ENCODE measurements at regions not wholly inside any gene's neighbourhood (a gene's known extent, or its start where the extent isn't known, plus 50 kb on each side); places are given as distances from the start of the nearest gene placed in this dataset.

DNA sequence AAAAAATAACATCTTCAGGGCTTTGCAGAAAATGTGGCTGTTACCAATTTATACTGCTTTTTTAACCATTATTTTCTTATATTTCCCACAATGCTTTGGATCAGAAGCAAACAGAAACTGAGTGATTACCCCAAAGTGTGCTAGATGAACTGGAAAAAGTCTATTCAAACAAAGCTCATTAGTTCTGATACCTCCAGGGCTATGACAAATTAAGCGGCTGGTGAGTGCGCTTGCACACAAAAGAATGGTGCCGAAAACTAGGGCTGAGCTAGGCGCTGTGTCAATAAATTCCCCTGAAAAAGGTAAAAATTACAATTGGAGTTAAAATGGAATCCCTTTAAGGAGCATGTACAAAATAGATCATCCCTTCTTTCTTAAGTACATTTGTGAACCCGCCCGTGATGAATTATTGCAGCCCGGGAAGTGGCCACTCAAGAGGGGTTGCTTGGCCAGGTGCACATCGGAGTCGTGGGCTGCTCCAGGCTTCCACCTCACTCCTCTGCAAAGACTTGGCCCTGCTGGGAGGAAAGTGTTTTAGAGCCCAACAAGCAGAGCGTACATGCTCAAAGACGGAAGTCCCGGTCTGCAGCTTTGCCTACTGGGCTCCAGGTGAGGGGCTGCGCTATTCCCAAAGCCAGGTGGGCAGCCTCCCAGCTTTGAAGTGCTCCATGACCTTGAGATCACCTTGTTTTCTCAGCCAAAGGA, 164.0 kb upstream of the ZNF507 start:
- H3K4me2 ChIP-seq, result no peak overlapping the region
- H4K20me1 ChIP-seq (ENCODE audit: insufficient read depth), result no peaks in the 10 kb centered on the region
- no peaks in the 10 kb centered on the region for H3K9me2 ChIP-seq
- 55% methylated on average over 12 of the region's 13 CpGs for WGBS (ENCODE audit: low lambda C conversion rate)
- H3F3A ChIP-seq (replicated peaks; ENCODE audit: insufficient read depth), result no peaks in the 10 kb centered on the region
- no peak overlapping the region for H3K4me3 ChIP-seq (ENCODE audit: low read depth in 2 of 2, low read length in 1 of 2)
- ChIA-PET CTCF (interaction anchor here (1.0 to 1.2 kb wide), 3 partner anchors 10 to 1512 kb away, joined by 3 to 4 read pairs (median 3); no protein-coding TSS in a partner anchor), POLR2A (no interaction called here)
- no peaks in the 10 kb centered on the region for H3K36me3 ChIP-seq (replicated peaks in 1 of 2; ENCODE audit: control insufficient read depth in 1 of 2, insufficient read depth in 2 of 2, low read length in 1 of 2)
- no peaks in the 10 kb centered on the region for H3K27me3 ChIP-seq (ENCODE audit: insufficient read depth)
- H3K27ac ChIP-seq (ENCODE audit: low read depth in 2 of 2, low read length in 1 of 2), result no peak overlapping the region
- H3K79me2 ChIP-seq (ENCODE audit: insufficient read depth), result no peaks in the 10 kb centered on the region
- H3K9me3 ChIP-seq, result no peaks in the 10 kb centered on the region
- H2AFZ ChIP-seq (ENCODE audit: low read depth), result no peak overlapping the region
- TF ChIP-seq SIN3A (IDR thresholded peaks at IDR 0.05; ENCODE audit: borderline replicate concordance, low read depth, low read length) (no peak), EZH2phosphoT487 (IDR thresholded peaks at IDR 0.05; ENCODE audit: borderline replicate concordance, low read depth) (no peak), TEAD4 (IDR thresholded peaks at IDR 0.05; ENCODE audit: borderline replicate concordance, insufficient read depth) (no peak), SMC3 (IDR thresholded peaks at IDR 0.05; ENCODE audit: low read depth, low read length) (no peak), RCOR1 (IDR thresholded peaks at IDR 0.05; ENCODE audit: low read length) (no peak), MEF2A (IDR thresholded peaks at IDR 0.05; ENCODE audit: borderline replicate concordance, low read depth) (no peak), EP300 (IDR thresholded peaks at IDR 0.05; ENCODE audit: borderline replicate concordance in 1 of 2, low read depth in 1 of 2, low read length in 1 of 2) (no peak), NFIC (IDR thresholded peaks at IDR 0.05; ENCODE audit: borderline replicate concordance) (no peak), JUND (IDR thresholded peaks at IDR 0.05) (no peak), REST (IDR thresholded peaks at IDR 0.05; ENCODE audit: low read depth, low read length) (no peak), GABPA (IDR thresholded peaks at IDR 0.05; ENCODE audit: low read depth) (no peak), FOXM1 (IDR thresholded peaks at IDR 0.05; ENCODE audit: low read depth) (no peak), CTCF (IDR thresholded peaks at IDR 0.05) (no peak), CHD2 (IDR thresholded peaks at IDR 0.05; ENCODE audit: low read length, partially characterized antibody) (no peak), NRF1 (IDR thresholded peaks at IDR 0.05; ENCODE audit: low read depth, low read length) (no peak)
- TF ChIP-seq, protein P1, sequence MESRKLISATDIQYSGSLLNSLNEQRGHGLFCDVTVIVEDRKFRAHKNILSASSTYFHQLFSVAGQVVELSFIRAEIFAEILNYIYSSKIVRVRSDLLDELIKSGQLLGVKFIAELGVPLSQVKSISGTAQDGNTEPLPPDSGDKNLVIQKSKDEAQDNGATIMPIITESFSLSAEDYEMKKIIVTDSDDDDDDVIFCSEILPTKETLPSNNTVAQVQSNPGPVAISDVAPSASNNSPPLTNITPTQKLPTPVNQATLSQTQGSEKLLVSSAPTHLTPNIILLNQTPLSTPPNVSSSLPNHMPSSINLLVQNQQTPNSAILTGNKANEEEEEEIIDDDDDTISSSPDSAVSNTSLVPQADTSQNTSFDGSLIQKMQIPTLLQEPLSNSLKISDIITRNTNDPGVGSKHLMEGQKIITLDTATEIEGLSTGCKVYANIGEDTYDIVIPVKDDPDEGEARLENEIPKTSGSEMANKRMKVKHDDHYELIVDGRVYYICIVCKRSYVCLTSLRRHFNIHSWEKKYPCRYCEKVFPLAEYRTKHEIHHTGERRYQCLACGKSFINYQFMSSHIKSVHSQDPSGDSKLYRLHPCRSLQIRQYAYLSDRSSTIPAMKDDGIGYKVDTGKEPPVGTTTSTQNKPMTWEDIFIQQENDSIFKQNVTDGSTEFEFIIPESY (IDR thresholded peaks at IDR 0.05; ENCODE audit: borderline replicate concordance, low read depth), result no peak
- TF ChIP-seq, protein P2, sequence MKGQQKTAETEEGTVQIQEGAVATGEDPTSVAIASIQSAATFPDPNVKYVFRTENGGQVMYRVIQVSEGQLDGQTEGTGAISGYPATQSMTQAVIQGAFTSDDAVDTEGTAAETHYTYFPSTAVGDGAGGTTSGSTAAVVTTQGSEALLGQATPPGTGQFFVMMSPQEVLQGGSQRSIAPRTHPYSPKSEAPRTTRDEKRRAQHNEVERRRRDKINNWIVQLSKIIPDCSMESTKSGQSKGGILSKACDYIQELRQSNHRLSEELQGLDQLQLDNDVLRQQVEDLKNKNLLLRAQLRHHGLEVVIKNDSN (IDR thresholded peaks at IDR 0.05; ENCODE audit: borderline replicate concordance, low read depth), result no peak
- no peak for DNase-seq
- no peak overlapping the region for H3K9ac ChIP-seq
- H3K4me1 ChIP-seq (ENCODE audit: control insufficient read depth in 1 of 2, insufficient read depth in 2 of 2, low read depth in 1 of 2, low read length in 1 of 2), result no peaks in the 10 kb centered on the region

Measured in SK-N-SH (cell line).